GM12878 (cell line): ENCODE measurements at regions not wholly inside any gene's neighbourhood (a gene's known extent, or its start where the extent isn't known, plus 50 kb on each side); places are given as distances from the start of the nearest gene placed in this dataset.

Experiments
- ATAC-seq: fragments of 200-7000 bp; cut with Tn5 transposase; 3 replicates; pipeline ENCODE4 v1.9.1; 2020; ENCODE audit warnings: mild to moderate bottlenecking, moderate library complexity
- BruUV-seq: library from RNA; stranded (reverse); fragments of 400-500 nt; replicated peaks from 2 replicates; lab custom pipeline; 2021; lab: Mats Ljungman, UMichigan
- CTCF ChIA-PET: fragments of 300-600 bp; sonication (Branson Sonifier 250); formaldehyde crosslinking; extraction: SDS; loops from one replicate; lab custom pipeline; 2021; ENCODE audit warnings: inconsistent platforms; lab: Yijun Ruan, JAX
- POLR2A ChIA-PET: fragments of 350-600 bp; formaldehyde crosslinking; extraction: SDS; loops from one replicate; lab custom pipeline; 2021; ENCODE audit warnings: inconsistent platforms; lab: Charles Lee
- RAD21 ChIA-PET: fragments of 300-600 bp; sonication (Branson Sonifier 250); formaldehyde crosslinking; loops from one replicate; lab custom pipeline; 2023; ENCODE audit warnings: antibody characterized with exemption; ENCODE audit not compliant: unreplicated experiment; lab: Charles Lee
- SMC1A ChIA-PET: fragments of 300-600 bp; sonication (Branson Sonifier 250); formaldehyde crosslinking; loops from one replicate; lab custom pipeline; 2023; ENCODE audit not compliant: unreplicated experiment, uncharacterized antibody; lab: Charles Lee
- DNase-seq: peaks from one replicate; pipeline ENCODE4 v3.0.0-alpha.2; 2011; ENCODE audit warnings: low read depth, low spot score
- FAIRE-seq: peaks from 3 replicates; lab custom pipeline; 2011; peaks lifted over from hg19 to GRCh38; lab: Jason Lieb, UNC
- H2AFZ ChIP-seq: 2 replicates; pipeline ENCODE4 v1.6.0; 2011; ENCODE audit warnings: low read depth, low read length, control low read depth; ENCODE audit not compliant: control insufficient read depth
- H3K27ac ChIP-seq: 2 replicates; pipeline ENCODE4 v1.5.1; 2011; ENCODE audit warnings: control low read depth; ENCODE audit not compliant: control insufficient read depth, insufficient read depth
- H3K27me3 ChIP-seq, 2 experiments: replicated peaks in 1 of 2; 2 replicates each; pipeline versions ENCODE4 v1.6.0 to v1.6.1; 2011; ENCODE audit warnings: low read length in 1 of 2; ENCODE audit not compliant: control insufficient read depth in 2 of 2, insufficient read depth in 2 of 2
- H3K36me3 ChIP-seq, 2 experiments: 2 replicates each; pipeline ENCODE4 v1.5.1; 2011; ENCODE audit warnings: low read length in 1 of 2; ENCODE audit not compliant: control insufficient read depth in 2 of 2, insufficient read depth in 2 of 2
- H3K4me1 ChIP-seq: 2 replicates; pipeline ENCODE4 v1.6.1; 2011; ENCODE audit warnings: mild to moderate bottlenecking, low read length, moderate library complexity, mixed read lengths; ENCODE audit not compliant: control insufficient read depth, insufficient read depth
- H3K4me2 ChIP-seq: 2 replicates; pipeline ENCODE4 v1.6.0; 2011; ENCODE audit warnings: control low read depth; ENCODE audit not compliant: control insufficient read depth, insufficient read depth
- H3K4me3 ChIP-seq: fragments of 200-600 bp; sonication (generic); 2 replicates; pipeline ENCODE4 v1.5.1; 2016
- H3K79me2 ChIP-seq: 2 replicates; pipeline ENCODE4 v1.6.0; 2011; ENCODE audit warnings: low read length; ENCODE audit not compliant: control insufficient read depth, insufficient read depth
- H3K9ac ChIP-seq: 2 replicates; pipeline ENCODE4 v1.8.0; 2011; ENCODE audit warnings: low read length, control low read depth, mixed read lengths; ENCODE audit not compliant: control insufficient read depth, insufficient read depth
- H3K9me3 ChIP-seq: replicated peaks from 3 replicates; pipeline ENCODE4 v1.5.1; 2011; ENCODE audit warnings: mild to moderate bottlenecking, low read length; ENCODE audit not compliant: control insufficient read depth, insufficient read depth
- H4K20me1 ChIP-seq: 2 replicates; pipeline ENCODE4 v1.6.0; 2011; ENCODE audit not compliant: control insufficient read depth, insufficient read depth
- BCLAF1 ChIP-seq: fragments of 450-650 bp; IDR thresholded peaks from 2 replicates; pipeline ENCODE4 v1.6.1; 2017; ENCODE audit warnings: antibody characterized with exemption, mild to moderate bottlenecking, moderate library complexity
- E2F8 ChIP-seq: fragments of 450-650 bp; IDR thresholded peaks from 2 replicates; pipeline ENCODE4 v1.6.1; 2018; ENCODE audit warnings: mild to moderate bottlenecking, low read depth, moderate library complexity; ENCODE audit not compliant: partially characterized antibody
- EED ChIP-seq: sonication (generic); IDR thresholded peaks from 2 replicates; pipeline ENCODE4 v1.6.1; 2016; ENCODE audit warnings: antibody characterized with exemption, low read depth
- FOXK2 ChIP-seq: fragments of 450-650 bp; IDR thresholded peaks from 2 replicates; pipeline ENCODE4 v1.6.1; 2017; ENCODE audit warnings: mild to moderate bottlenecking, moderate library complexity
- IKZF1 ChIP-seq: fragments of 450-650 bp; conservative IDR thresholded peaks from 2 replicates; pipeline ENCODE4 v1.6.1; 2017; ENCODE audit warnings: antibody characterized with exemption, mild to moderate bottlenecking
- KAT2A ChIP-seq: conservative IDR thresholded peaks from 2 replicates; pipeline ENCODE4 v1.6.1; 2011; ENCODE audit warnings: low read depth, low read length; ENCODE audit not compliant: control insufficient read depth
- MLLT1 ChIP-seq: fragments of 450-650 bp; IDR thresholded peaks from 2 replicates; pipeline ENCODE4 v1.6.1; 2016; ENCODE audit warnings: mild to moderate bottlenecking
- MTA2 ChIP-seq: fragments of 450-650 bp; IDR thresholded peaks from 2 replicates; pipeline ENCODE4 v1.6.1; 2016; ENCODE audit warnings: low read depth, mild to moderate bottlenecking, moderate library complexity
- PAX5 ChIP-seq: IDR thresholded peaks from 2 replicates; pipeline ENCODE4 v1.6.1; 2011; ENCODE audit warnings: low read depth, low read length, borderline replicate concordance
- SPI1 ChIP-seq: IDR thresholded peaks from 2 replicates; pipeline ENCODE4 v1.6.1; 2011; ENCODE audit warnings: low read depth, mild to moderate bottlenecking, low read length, moderate library complexity, borderline replicate concordance; ENCODE audit not compliant: insufficient read depth
- TCF3 ChIP-seq: IDR thresholded peaks from 2 replicates; pipeline ENCODE4 v1.6.1; 2012; ENCODE audit warnings: low read depth, mild to moderate bottlenecking, low read length, borderline replicate concordance; ENCODE audit not compliant: insufficient read depth
- WGBS: methylation state at CpG from one replicate; pipeline ENCODE4 v1.1.6; 2016; ENCODE audit warnings: low lambda C conversion rate; ENCODE audit not compliant: insufficient replicate concordance, insufficient coverage; ENCODE audit errors: missing lambda C conversion rate; 5-methylcytosine and 5-hydroxymethylcytosine counted together
- in situ Hi-C: fragments of 300-500 bp; cut with MboI; formaldehyde crosslinking; loops from 9 replicates; pipeline ENCODE4 v1.14.3; 2018; ENCODE audit warnings: mixed read lengths
- intact Hi-C: fragments of 100-400 bp; cut with micrococcal nuclease; formaldehyde crosslinking; loops from one replicate; pipeline ENCODE4 v1.14.2; 2022; ENCODE audit not compliant: unreplicated experiment

GRCh38 chr10:123462756-123463155 lies 203.4 kb upstream of the GPR26 start:
- FAIRE-seq: no peak
- TF ChIP-seq TCF3 (no peak), E2F8 (no peak), PAX5 (no peak), KAT2A (no peak), FOXK2 (no peak), IKZF1 (no peak), MLLT1 (no peak), MTA2 (no peak), SPI1 (no peak), EED (no peak), BCLAF1 (no peak)

More at GRCh38 chr10:123462756-123463155, 203.4 kb upstream of the GPR26 start:
- Histone ChIP-seq H3K27ac (no peak overlapping the region), H3K36me3 (no peaks in the 10 kb centered on the region), H4K20me1 (no peaks in the 10 kb centered on the region), H3K9ac (no peak overlapping the region), H3K4me2 (no peak overlapping the region), H3K9me3 (peaks cover 4% of the 10 kb centered on the region; the same call in 2 of the 3 replicates), H3K79me2 (no peaks in the 10 kb centered on the region), H2AFZ (no peak overlapping the region), H3K4me3 (no peak overlapping the region), H3K27me3 (no peaks in the 10 kb centered on the region), H3K4me1 (peaks cover 8% of the 10 kb centered on the region)
- POLR2A ChIA-PET: no interaction called here
- 68% methylated on average over 4 of the region's 4 CpGs for WGBS
- no peak for ATAC-seq
- DNase-seq: no peak
- SMC1A ChIA-PET: interaction anchor here (0.7 kb wide), 1 partner anchor 408 kb away, joined by 3 read pairs; no protein-coding TSS in a partner anchor
- BruUV-seq: no TSS peak
- in situ Hi-C loops (no loop called here), intact Hi-C loops (no loop called here)
- RAD21 ChIA-PET: no interaction called here
- CTCF ChIA-PET: no interaction called here
